SHP77 (cell line): ENCODE measurements at regions not wholly inside any gene's neighbourhood (a gene's known extent, or its start where the extent isn't known, plus 50 kb on each side); places are given as distances from the start of the nearest gene placed in this dataset.
"Not testable (repeated sequence)": the region's sequence is repeated elsewhere in the genome, so short reads cannot be mapped to it uniquely, and the experiment has no call there.

Source experiments
- DNase-seq, 2 experiments: peaks; one replicate each; lab custom pipeline; 2025; lab: John Stamatoyannopoulos, UW

GRCh38 chr4:154982187-154983047 lies 201.3 kb downstream of the RBM46 start:
- DNase-seq = peak in 1 of 2 experiments; percentile 19

GRCh38 chr4:154983714-154984113 lies 202.6 kb downstream of the RBM46 start:
- no peak for DNase-seq

GRCh38 chr4:154984148-154984547 lies 203.1 kb downstream of the RBM46 start:
- DNase-seq = no peak

GRCh38 chr4:154984616-154985015 lies 203.5 kb downstream of the RBM46 start:
- DNase-seq = no peak

- no peak for DNase-seq
Measured at GRCh38 chr4:154985673-154986072, 204.6 kb downstream of the RBM46 start.

- DNase-seq = no peak
Measured at GRCh38 chr4:154988511-154988910, 207.4 kb downstream of the RBM46 start.

- no peak for DNase-seq
Measured at GRCh38 chr4:154989511-154989910, 208.4 kb downstream of the RBM46 start.

- not testable (repeated sequence) for DNase-seq
Measured at GRCh38 chr4:154997866-154998265, 210.6 kb upstream of the NPY2R start.

- no peak for DNase-seq
Measured at GRCh38 chr4:154998284-154998683, 210.2 kb upstream of the NPY2R start.

- no peak for DNase-seq
Measured at GRCh38 chr4:154998773-154999172, 209.7 kb upstream of the NPY2R start.

- no peak for DNase-seq
Measured at GRCh38 chr4:154999950-155000578, 208.4 kb upstream of the NPY2R start.

- DNase-seq = no peak
Measured at GRCh38 chr4:155001251-155001650, 207.2 kb upstream of the NPY2R start.

GRCh38 chr4:155005395-155006090 lies 202.9 kb upstream of the NPY2R start:
- DNase-seq = no peak

- no peak for DNase-seq
Measured at GRCh38 chr4:155007660-155008176, 200.7 kb upstream of the NPY2R start.

- DNase-seq = no peak
Measured at GRCh38 chr4:155008389-155008788, 200.0 kb upstream of the NPY2R start.

- no peak for DNase-seq
Measured at GRCh38 chr4:155009288-155009687, 199.1 kb upstream of the NPY2R start.

GRCh38 chr4:155010376-155010775 lies 198.1 kb upstream of the NPY2R start:
- DNase-seq = no peak

- DNase-seq = no peak
Measured at GRCh38 chr4:155011163-155011780, 197.2 kb upstream of the NPY2R start.

GRCh38 chr4:155012469-155012868 lies 196.0 kb upstream of the NPY2R start:
- no peak for DNase-seq

- no peak for DNase-seq
Measured at GRCh38 chr4:155017426-155017825, 191.0 kb upstream of the NPY2R start.

GRCh38 chr4:155025762-155026457 lies 182.5 kb upstream of the NPY2R start:
- peak; percentile 13 to 28 for DNase-seq

- DNase-seq = no peak
Measured at GRCh38 chr4:155026715-155027114, 181.7 kb upstream of the NPY2R start.
